Epithelial cell of proximal tubule (primary cell): ENCODE measurements at regions not wholly inside any gene's neighbourhood (a gene's known extent, or its start where the extent isn't known, plus 50 kb on each side); places are given as distances from the start of the nearest gene placed in this dataset.
"Not testable (repeated sequence)": the region's sequence is repeated elsewhere in the genome, so short reads cannot be mapped to it uniquely, and the experiment has no call there.

Source experiments
- DNase-seq: peaks from one replicate; pipeline ENCODE4 v3.0.0-alpha.2; 2011; ENCODE audit warnings: low read depth
- H3K4me3 ChIP-seq: 2 replicates; pipeline ENCODE4 v1.5.1; 2011; ENCODE audit warnings: low read depth, mild to moderate bottlenecking, low read length
- TF ChIP-seq, protein P1 (sequence below): conservative IDR thresholded peaks from 2 replicates; pipeline ENCODE4 v1.5.1; 2012; ENCODE audit warnings: low read depth, mild to moderate bottlenecking, low read length

- no peak for DNase-seq
- TF ChIP-seq, protein P1, sequence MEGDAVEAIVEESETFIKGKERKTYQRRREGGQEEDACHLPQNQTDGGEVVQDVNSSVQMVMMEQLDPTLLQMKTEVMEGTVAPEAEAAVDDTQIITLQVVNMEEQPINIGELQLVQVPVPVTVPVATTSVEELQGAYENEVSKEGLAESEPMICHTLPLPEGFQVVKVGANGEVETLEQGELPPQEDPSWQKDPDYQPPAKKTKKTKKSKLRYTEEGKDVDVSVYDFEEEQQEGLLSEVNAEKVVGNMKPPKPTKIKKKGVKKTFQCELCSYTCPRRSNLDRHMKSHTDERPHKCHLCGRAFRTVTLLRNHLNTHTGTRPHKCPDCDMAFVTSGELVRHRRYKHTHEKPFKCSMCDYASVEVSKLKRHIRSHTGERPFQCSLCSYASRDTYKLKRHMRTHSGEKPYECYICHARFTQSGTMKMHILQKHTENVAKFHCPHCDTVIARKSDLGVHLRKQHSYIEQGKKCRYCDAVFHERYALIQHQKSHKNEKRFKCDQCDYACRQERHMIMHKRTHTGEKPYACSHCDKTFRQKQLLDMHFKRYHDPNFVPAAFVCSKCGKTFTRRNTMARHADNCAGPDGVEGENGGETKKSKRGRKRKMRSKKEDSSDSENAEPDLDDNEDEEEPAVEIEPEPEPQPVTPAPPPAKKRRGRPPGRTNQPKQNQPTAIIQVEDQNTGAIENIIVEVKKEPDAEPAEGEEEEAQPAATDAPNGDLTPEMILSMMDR, result no peak
- no peak overlapping the region for H3K4me3 ChIP-seq
Observed at GRCh38 chr3:154850921-154851320, 229.2 kb upstream of the MME start.

DNA sequence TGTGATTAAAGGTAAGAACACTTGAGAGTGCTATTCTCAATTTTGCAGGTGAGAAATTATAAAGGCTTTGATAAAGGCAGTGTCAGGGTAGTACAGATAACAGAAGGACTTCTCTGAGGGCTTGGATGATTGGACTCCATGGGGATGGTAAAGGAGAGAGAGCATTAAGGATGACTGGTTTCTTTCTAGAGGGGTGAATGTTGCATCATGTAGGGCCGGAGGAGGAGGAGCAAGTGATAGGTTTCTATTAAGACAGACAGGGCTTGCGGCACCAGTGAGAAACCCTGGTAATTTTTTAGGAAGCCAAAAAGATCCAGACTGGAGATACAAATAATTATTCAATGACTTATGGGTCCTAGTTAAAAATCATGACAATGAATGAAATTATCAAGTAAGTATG lies 230.7 kb upstream of the MME start:
- H3K4me3 ChIP-seq, result no peak overlapping the region
- TF ChIP-seq, protein P1, result no peak
- DNase-seq, result no peak

DNA sequence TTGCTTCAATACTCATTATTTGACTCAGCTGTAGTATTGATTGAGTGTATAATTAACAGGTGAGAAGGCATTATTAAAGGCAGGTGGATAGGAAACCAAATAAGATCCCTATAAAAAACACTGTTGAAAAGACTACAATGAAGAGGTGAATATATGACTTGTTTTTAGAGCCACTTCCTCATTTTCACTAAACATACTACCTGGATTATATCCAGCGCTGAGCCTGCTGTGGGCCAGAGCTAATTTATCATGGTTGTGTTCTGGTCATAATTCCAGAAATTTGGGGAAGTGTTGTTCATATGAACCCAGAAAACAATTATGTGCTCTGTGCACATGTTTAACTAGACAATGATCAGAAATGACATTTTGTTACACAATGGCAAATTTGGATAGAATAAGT lies 235.3 kb upstream of the MME start:
- no peak overlapping the region for H3K4me3 ChIP-seq
- TF ChIP-seq, protein P1, result no peak
- no peak for DNase-seq

DNA sequence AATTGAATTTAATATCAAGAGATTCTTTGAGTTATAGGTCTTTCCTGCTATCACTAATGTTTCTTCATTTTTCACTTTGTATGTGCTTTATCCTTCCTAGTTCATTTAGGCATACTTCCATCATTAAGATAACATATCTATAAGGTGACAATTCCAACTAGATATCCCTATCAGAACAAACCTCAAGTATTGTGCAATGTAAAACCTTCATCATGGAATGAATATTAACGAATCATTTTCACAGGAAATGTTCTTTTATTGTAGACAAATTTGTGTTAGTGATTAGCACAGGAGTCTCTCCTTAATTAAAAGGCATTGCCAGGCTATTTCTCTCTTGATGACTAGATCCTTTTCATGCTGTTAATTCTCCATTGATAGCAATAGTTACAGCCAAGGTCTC lies 236.5 kb upstream of the MME start:
- TF ChIP-seq, protein P1, result no peak
- DNase-seq, result no peak
- H3K4me3 ChIP-seq, result no peak overlapping the region

GRCh38 chr3:154842536-154842935 lies 237.6 kb upstream of the MME start:
- no peak for DNase-seq
- no peak overlapping the region for H3K4me3 ChIP-seq
- TF ChIP-seq, protein P1, result no peak

DNA sequence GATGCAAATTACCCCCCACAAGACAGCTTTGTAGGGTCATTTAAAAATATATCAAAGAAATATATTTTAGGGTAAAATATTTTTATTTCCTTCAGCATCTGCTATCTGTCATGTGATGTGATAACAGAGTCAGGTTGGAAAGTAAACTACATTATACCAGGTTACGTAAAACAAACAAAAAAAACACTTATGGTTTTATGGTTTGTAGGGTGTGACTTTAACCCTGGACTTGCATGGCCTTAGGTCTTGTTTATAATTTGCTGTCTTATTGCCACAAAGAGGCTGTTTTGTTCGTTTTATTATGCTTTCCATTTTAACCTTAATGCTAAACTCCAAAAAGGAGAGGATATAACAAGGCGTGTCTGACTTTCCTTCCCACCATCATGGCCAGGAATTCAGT lies 244.5 kb upstream of the MME start:
- H3K4me3 ChIP-seq, result no peak overlapping the region
- no peak for DNase-seq

GRCh38 chr3:154834831-154835230 lies 245.3 kb upstream of the MME start:
- not testable (repeated sequence) for DNase-seq, H3K4me3 ChIP-seq

More for the DNA sequence above, 244.5 kb upstream of the MME start:
- TF ChIP-seq, protein P1, result no peak

- no peak for DNase-seq
- TF ChIP-seq, protein P1, result no peak
- no peak overlapping the region for H3K4me3 ChIP-seq
Observed at GRCh38 chr3:154829929-154830328, 250.2 kb upstream of the MME start.
